MM.1S (cell line): ENCODE measurements at regions not wholly inside any gene's neighbourhood (a gene's known extent, or its start where the extent isn't known, plus 50 kb on each side); places are given as distances from the start of the nearest gene placed in this dataset.

ENCODE experiments used
- EZH2 ChIP-seq: fragments of 300-600 bp; sonication (generic); optimal IDR thresholded peaks from 2 replicates; pipeline ENCODE3; 2017; ENCODE audit warnings: low read depth, mild to moderate bottlenecking, antibody characterized with exemption, low read length, mixed read lengths
- EZH2phosphoT487 ChIP-seq: fragments of 300-600 bp; sonication (generic); IDR thresholded peaks from 2 replicates; pipeline ENCODE4 v1.6.1; 2018; ENCODE audit warnings: antibody characterized with exemption, low read length
- TF ChIP-seq, protein P1 (sequence below): fragments of 300-600 bp; sonication (generic); IDR thresholded peaks from 2 replicates; pipeline ENCODE4 v1.5.1; 2016; ENCODE audit warnings: antibody characterized with exemption, low read length, mixed read lengths

DNA sequence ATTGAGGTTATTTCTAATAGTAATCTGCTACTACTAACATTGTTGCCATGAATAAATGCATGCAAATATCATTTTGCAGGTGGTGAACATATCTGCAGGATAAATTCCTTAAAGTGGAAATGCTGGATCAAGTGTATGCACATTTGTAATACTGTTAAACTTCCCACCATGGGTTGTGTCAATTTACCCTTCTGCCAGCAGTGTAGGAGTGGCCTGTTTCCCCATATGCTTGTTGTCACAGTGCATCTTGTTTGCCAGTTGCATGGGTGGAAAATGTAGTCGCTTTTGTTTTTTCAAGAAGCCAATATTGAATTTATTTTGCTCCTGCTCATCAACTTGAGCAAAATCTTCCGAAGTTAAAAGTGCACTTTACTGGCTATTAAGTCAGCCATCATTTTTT is 139.0 kb upstream of the ACKR3 start:
- TF ChIP-seq, protein P1, sequence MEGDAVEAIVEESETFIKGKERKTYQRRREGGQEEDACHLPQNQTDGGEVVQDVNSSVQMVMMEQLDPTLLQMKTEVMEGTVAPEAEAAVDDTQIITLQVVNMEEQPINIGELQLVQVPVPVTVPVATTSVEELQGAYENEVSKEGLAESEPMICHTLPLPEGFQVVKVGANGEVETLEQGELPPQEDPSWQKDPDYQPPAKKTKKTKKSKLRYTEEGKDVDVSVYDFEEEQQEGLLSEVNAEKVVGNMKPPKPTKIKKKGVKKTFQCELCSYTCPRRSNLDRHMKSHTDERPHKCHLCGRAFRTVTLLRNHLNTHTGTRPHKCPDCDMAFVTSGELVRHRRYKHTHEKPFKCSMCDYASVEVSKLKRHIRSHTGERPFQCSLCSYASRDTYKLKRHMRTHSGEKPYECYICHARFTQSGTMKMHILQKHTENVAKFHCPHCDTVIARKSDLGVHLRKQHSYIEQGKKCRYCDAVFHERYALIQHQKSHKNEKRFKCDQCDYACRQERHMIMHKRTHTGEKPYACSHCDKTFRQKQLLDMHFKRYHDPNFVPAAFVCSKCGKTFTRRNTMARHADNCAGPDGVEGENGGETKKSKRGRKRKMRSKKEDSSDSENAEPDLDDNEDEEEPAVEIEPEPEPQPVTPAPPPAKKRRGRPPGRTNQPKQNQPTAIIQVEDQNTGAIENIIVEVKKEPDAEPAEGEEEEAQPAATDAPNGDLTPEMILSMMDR = no peak
- TF ChIP-seq EZH2phosphoT487 (no peak), EZH2 (no peak)
